NOMO-1 treated with DMSO at 0.1 percent for 48 hours (cell line): ENCODE measurements at regions not wholly inside any gene's neighbourhood (a gene's known extent, or its start where the extent isn't known, plus 50 kb on each side); places are given as distances from the start of the nearest gene placed in this dataset.
"Not testable (repeated sequence)": the region's sequence is repeated elsewhere in the genome, so short reads cannot be mapped to it uniquely, and the experiment has no call there.

Experiments
- DNase-seq: peaks from one replicate; lab custom pipeline; 2025; ENCODE audit not compliant: unreplicated experiment; lab: John Stamatoyannopoulos, UW

DNA sequence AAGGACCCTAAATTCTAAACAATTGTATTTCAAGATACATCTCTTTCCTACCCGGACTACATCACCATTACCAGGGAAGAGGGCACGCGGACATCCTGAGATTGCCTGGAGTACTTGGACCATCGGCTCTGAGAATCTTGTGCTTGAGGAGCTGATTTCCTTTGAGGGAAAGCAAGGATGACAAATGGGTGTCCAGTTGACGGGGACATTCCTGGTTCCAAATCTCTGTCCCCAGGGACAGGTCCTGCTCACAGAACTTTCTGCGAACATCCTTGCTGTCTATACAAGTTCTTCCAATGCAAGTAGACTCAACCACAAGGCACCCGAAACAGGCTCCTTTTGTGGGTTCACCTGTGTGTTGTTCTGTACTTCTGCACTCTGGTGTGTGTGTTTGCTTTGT lies 289.5 kb upstream of the MYT1L start:
- no peak for DNase-seq

DNA sequence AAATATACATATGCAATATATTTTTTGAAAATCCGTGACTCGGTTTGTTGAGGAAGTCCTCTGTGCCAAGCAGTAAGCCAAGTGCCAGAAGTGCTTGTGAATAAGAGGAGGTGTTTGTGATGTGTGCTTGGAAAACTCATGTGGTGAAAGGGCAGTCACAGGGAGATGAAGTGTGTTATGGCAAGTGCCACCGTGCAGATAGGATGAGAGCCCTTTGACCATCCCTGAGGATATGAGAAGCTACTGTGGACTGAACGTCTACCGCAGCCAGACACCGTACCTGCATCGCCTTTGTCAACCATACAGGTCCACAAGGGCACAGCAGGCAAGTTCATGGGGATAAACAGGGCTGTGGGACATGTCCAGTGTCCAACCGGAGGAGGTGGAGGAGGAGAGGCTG lies 288.9 kb upstream of the MYT1L start:
- DNase-seq, result no peak

DNA sequence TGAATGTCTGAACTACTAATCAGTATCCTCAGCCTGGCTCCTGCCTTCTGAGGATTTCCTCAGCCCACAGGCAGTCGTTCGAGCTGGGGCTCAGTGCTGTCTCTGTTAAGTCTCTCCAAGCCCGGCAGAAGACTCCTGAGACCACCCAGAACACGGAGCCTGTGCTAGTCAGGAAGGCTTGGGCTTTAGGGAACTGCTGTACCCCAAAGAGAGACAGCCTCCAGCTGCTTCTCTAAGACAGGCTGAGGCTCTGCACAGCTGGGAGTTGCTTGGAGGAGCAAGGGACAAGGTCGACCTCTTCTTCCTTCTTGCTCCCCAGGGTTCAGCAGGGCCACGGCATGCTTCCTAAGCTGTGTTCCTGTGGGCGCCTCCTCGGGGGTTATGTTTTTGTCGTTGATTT lies 283.4 kb upstream of the MYT1L start:
- no peak for DNase-seq

DNA sequence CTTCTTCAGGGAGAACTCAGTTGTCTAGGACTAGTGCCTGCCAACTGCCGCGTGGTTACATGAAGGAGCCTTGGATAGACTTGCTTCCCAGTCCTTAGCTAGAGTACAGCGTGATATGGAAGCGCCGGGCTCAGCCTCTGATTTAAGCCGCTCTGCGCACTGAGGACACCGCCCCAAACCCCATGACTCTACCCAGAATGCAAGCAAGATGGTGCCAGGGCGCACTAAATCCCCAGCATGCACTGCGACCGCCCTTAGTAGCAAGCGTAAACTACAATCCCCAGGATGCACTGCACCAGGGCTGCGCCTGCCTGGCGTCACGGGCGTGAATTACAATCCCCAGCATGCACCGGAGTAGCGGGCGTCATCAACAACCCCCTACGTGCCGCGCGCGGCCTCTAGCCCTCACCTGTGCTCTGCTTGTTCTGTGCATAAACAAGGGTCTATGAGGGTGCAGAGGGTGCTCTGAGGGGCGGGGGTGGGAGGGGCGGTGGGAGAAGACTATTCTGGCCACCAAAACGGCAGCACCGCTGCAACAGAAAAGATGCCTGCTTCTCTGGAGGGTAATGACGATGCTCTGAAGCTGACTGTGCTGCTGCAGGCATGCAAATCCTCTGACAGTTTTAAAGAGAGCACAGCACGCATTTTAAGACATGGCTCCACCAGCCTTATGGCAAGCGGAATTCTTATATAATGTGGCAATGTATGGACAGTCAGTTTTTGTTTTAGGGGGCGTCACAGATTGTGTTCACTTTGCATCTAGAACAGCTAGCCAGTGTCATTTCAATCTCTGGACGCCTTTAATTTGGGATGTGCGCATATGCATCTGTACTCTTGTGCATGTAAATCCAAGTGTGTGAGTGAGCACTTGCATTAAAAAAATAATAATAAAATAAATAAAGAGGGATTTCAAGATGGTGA lies 282.5 kb upstream of the MYT1L start:
- peak; percentile 50 for DNase-seq

DNA sequence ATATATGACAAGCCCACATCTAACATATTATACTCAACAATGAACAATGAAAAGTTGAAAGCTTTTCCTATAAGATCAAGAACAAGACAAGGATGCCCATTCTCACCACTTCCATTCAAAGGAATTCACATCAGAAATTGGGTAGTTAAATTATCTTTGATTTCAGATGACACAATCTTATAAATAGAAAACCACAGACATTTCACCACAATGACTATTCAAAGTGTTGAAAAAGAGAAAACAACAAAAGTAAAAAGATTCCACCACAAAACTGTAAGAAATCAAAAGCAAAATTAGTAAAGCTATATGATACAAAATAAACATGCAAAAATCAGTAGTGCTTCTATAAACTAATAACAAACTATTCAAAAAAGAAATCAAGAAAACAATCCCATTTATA lies 279.7 kb upstream of the MYT1L start:
- DNase-seq, result no peak

DNA sequence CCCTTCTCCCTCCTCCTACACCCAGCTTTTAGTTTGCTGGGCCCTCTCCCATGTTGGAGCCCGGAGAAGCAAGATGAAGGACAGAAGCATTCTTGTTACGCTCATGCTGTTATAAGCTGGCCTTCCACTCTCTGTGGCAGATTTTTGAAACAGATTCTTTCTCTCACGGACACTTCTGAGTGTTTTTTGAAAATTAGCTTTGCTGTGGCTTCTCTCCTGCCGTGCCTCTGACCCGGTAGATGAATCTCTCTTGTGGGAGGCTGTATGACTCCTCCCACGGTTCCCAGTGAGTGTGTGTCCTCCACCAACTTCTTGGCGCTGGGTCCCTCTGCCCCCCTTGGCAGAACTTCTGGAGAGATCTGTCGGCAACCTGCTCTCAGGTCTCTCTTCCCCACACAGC lies 269.3 kb upstream of the MYT1L start:
- no peak for DNase-seq

DNA sequence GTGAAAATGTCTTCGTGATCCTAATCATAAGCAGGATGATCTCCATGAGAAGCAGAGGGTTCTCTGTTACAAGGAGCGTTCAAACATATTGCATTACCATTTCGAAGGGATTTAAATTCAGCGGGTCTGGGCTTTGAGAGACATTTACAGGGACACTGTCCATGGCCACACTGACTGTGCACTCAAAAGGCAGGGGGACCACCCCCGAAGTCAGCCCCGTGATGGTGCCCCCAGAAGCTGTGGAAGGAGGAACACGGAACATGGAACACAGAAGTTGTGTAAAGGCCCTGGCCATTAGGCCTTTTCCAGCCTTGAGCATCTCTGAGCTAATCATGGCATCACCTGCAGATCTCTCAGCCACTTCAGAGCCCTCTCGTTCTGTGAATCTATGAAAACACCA lies 268.4 kb upstream of the MYT1L start:
- no peak for DNase-seq

DNA sequence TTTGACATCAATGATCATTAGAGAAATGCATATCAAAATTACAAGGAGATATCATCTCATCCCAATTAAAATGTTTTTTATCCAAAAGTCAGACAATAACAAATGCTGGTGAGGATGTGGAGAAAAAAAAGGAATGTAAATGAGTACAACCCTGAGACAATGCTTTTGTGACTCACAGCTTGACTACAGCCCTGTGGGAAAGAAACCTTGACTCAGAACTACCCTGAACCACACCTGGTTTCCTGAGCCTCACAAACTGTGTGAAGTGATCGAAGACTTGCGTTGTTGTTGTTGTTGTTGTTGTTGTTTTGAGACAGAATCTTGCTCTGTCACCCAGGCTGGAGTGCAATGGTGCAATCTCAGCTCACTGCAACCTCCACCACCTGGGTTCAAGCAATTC lies 266.6 kb upstream of the MYT1L start:
- DNase-seq, result no peak

DNA sequence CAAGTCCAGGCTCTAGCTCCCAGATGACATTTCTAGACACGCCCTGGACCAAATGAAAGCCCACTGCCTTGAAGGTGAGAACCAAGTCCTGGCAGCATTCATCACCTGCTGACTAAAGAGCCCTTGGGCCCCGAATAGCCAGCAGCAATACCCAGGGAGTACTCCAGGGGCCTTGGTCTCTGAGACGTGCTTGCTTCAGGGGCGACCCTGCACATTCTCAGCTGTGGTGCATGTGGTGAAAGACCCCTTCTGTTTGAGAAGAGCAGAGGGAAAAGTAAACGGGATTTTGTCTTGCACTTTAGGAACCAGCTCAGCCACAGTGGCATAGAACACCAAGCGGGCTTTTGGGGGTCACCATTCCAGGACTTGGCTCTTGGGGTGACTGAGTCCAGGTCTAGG lies 260.5 kb upstream of the MYT1L start:
- no peak for DNase-seq

DNA sequence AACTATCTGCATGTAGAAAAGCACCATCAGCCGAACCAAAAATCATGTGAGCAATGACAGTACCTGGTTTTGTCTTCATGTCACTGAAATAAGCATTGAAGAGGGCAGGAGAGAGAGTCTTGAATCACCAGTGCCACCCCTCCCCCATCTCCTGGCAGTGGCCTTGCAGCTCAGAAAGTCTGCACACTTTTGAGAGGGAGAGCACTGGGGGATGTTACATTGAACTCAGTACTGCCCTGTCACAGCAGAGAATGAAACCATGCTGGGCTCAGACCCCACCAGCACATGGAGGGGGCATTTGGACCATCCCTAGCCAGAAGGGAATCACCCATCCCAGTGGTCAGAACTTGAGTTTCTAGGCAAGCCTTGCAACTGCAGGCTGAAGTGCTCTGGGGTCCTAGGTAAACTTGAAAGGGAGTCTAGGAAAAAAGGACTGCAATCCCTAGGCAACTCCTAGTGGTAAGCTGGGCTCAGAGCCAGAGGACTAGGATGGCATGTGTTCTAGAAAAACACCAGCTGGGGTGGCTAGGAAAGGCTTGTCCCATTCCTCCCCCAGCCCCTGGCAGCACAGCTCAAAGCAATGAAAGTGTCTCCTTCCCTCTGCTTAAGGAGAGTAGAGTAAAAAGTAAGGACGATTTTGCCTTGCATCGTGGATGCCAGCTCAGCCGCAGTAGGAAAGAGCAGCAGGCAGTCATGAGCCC lies 259.9 kb upstream of the MYT1L start:
- no peak for DNase-seq

DNA sequence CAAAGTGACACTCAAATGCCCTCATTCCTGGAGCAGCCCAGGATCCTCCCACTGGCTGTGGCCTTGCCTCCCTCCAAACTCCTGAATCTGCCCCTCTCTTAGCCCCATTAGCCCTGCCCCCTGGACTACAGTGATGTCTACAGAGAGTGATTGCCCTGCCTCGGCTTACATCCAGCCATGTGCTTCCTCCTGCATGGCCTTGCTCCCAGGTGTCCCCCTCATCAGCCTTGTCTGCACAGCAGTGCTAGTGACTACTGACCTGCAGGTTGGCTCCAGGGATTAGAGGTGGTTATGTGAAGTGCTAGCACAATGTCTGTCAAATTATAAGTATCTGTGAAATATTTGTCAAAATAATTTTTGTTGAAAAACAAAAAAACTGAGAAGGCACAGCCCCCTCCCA lies 259.1 kb upstream of the MYT1L start:
- no peak for DNase-seq

DNA sequence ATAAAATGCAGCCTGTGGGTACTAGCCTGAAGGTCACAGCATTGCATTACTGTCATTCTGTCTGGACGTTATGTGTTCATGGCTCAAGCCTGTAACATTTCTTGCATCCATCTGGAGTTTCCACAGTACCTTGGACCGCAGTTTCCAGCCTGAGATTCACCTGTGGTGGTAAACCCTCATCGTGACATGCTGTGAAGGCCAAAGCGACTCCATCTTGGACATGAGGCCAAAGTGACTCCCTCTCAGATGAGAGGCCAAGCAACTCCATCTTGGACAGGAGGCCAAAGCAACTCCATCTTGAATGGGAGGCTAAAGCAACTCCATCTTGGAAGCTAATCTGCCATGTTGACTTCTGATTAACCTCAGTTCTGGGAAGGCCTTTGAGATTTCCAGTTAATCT lies 257.7 kb upstream of the MYT1L start:
- DNase-seq, result no peak

DNA sequence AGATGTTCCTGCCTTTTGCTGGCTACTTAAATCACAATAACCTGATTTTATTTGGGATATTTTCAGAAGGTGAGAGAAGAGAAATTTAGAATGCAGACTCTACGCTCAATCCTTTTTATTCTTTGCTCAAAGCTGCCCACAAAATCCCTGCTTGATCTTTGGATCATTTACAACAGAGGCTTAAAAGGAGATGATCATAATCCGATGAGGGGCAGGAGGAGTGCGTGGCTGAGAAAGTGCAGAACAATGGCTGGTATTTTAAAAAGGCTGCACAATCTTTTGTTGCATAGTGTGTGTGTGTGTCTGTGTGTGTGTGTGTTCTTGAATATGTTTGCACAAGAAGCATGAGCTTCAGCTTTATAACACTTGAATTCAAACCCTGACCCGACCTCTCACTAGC lies 256.3 kb upstream of the MYT1L start:
- DNase-seq, result no peak

DNA sequence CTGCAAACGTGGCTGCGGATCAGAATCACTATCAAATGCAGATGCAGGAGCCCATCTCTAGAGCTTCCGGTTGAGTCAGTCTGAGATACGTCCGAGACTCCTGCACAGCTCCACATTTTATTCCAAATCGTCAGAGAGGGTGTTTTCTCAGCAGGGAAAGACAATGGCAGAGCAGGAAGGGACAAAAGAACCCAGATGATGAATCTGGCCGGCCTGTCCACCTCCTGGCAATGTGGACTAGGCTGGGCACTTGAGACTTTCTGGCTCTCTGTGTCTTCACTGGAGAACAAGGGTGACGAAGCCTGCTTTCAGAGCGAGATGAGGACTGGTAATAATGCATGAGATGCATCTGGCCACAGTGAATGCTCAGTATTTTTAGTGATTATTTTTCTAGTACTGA lies 255.9 kb upstream of the MYT1L start:
- no peak for DNase-seq

DNA sequence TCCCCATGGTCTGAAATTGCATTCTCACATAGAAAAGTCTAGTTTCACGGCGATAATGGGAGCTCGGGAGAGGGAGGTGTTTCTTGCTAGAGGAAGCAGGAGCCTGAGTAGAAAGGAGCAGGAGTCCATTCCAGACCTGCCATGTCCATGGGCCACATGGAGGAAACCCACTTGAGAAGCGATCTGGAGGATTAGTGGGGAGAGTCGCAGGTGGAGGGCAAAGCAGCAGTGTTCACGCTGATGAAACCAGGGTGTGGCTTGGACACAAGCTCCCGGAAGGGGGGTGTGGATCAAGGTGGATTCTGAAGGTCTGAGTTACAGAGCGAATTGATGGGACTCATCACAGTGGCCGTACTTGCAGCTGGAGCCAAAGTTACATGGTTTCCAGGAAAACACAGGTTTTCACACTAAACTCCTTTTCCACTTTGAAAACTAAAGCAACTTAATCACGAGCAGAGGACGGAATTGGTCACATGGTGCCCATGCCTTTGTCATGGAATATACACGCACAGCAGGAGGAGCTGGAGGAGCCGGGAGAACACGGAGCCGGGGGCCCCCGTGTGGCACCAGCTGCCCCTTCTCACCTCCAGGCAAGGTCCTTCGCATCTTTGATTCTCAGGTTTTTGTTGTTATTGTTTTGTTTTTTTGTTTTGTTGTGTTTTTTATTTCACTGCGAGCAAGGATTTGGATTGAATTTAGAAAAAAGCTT lies 255.1 kb upstream of the MYT1L start:
- no peak for DNase-seq

DNA sequence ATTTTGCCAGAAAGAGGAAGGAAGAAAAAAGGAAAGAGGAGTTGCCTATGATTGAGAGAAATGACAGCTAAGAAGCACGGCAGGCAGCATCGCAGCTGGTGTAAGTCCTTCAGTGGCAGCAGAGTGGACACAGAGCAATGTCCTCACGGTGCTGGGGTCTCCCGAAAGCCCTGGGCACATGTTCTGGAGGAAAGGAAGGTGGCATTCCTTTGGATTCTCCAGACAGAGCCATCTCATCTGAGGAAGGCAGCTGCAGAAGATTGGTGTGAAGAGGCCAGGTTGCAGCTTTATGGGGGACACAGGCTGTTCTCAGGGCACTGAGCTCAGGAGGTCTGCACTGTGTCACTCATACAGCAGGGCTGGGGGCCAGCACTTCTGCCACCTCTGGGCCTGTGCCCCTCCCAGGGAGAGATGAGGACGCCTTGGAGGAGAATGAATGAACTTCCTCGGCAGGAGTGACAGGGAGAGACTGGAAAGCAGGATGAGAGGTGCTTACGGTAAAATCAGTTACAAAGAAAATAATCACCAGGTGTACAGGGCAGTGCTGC lies 252.0 kb upstream of the MYT1L start:
- DNase-seq, result no peak

DNA sequence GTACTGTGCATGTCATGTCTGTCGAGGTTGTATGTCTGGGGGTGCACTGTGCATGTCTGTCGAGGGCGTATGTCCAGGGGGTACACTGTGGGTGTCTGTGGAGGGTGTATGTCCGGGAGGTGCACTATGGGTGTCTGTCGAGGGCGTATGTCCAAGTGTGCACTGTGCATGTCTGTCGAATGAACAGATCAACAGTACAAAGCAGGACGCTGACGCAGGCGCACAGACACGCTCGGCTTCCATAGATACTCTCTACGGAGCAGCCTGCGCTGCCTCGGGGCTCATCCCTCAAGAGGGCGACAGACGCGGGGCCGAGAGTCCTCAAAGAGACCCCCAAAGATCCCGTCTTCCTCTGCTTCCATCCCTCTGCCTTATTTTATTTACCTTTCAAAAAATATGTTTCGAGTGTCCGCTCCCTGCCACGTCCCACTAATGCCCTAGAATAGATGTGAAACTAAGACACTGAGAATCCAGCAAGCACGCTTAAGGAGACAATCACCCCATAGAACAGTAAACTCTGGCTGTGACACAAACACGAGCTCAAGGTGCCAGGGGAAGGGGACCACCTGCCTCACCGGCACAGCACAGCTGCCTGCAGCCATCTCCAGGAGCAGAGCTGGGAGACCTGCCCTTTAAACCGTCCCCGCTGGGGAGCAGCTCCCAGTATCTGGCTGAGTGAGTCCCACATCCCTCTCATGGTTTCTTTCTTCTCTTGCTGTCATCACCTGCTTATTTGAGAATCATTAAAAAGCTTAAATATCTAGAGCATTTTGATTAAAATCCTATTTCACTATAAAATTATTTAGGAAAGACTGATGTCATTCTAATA lies 250.5 kb upstream of the MYT1L start:
- DNase-seq, result no peak

DNA sequence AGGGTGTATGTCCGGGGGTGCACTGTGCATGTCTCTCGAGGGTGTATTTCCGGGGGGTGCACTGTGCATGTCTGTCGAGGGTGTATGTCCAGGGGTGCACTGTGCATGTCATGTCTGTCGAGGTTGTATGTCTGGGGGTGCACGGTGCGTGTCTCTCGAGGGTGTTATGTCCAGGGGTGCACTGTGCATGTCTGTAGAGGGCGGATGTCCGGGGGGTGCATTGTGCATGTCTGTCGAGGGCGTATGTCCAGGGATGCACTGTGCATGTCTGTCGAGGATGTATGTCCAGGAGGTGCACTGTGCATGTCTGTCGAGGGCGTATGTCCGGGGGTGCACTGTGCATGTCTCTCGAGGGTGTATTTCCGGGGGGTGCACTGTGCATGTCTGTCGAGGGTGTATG lies 249.8 kb upstream of the MYT1L start:
- DNase-seq, result not testable (repeated sequence)

DNA sequence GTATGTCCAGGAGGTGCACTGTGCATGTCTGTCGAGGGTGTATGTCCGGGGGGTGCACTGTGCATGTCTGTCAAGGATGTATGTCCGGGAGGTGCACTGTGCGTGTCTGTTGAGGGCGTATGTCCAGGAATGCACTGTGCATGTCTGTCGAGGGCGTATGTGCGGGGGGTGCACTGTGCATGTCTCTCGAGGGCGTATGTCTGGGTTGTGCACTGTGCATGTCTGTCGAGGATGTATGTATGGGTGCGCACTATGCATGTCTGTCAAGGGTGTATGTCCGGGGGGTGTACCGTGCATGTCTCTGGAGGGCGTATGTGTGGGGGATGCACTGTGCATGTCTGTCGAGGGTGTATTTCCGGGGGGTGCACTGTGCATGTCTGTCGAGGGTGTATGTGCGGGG lies 249.3 kb upstream of the MYT1L start:
- no peak for DNase-seq

DNA sequence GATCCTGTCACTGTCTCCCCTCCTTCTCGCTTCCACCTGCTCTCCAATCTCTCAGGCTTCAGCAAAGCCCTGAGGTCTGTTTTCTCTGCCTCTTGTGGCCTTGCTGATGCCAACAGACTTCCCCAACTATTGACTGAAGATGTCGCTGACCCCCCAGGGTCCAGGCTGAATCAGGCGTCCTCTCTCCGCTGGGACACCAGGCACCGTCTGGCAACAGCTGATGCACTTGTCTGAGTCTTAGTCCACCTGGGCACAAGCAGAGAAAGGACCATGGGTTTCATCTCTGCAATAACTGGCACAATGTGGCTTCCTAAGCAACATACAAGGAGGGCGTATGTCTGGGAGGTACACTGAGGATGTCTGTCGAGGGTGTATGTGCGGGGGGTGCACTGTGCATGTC lies 248.7 kb upstream of the MYT1L start:
- DNase-seq, result no peak

DNA sequence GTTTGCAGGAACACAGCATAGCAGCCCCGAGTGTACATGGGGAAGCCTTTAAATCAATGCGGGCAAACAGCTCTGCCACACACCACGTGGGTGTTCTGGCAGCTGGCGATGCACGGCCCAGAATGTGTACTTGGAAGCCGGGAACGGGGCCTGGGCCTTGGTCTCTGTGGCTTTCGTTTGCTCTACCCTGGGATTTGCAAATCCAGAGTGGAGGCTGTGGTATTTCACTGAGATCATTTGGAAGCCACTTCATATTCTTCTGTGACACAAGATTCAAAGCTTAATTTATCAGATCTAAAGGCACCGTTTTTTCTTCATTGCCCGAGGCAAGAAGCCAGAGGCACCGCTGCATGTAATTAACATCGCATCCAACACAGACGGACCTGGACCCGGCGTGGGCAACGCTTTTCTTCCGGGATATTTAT lies 246.3 kb upstream of the MYT1L start:
- DNase-seq, result no peak
